ENCODE measurements at regions not wholly inside any gene's neighbourhood (a gene's known extent, or its start where the extent isn't known, plus 50 kb on each side); places are given as distances from the start of the nearest gene placed in this dataset.
"Not testable (repeated sequence)": the region's sequence is repeated elsewhere in the genome, so short reads cannot be mapped to it uniquely, and the experiment has no call there.

GRCh38 chr5:107735558-107735957 lies 64.8 kb upstream of the EFNA5 start:
- no peak overlapping the region for H3K4me3 ChIP-seq (ENCODE audit: control insufficient read depth, low read depth, low read length)
- no peak for DNase-seq (ENCODE audit: low read depth)
- no peak for TF ChIP-seq CTCF (IDR thresholded peaks at IDR 0.05; ENCODE audit: control insufficient read depth, insufficient read depth, low read depth, low read length, missing control alignments)

GRCh38 chr5:107726896-107727295 lies 56.2 kb upstream of the EFNA5 start:
- H3K4me3 ChIP-seq (ENCODE audit: control insufficient read depth, low read depth, low read length), result no peak overlapping the region
- no peak for TF ChIP-seq CTCF (IDR thresholded peaks at IDR 0.05; ENCODE audit: control insufficient read depth, insufficient read depth, low read depth, low read length, missing control alignments)
- DNase-seq (ENCODE audit: low read depth), result no peak

- DNase-seq (ENCODE audit: low read depth), result no peak
- TF ChIP-seq CTCF (IDR thresholded peaks at IDR 0.05; ENCODE audit: control insufficient read depth, insufficient read depth, low read depth, low read length, missing control alignments), result no peak
- H3K4me3 ChIP-seq (ENCODE audit: control insufficient read depth, low read depth, low read length), result no peak overlapping the region
Measured at GRCh38 chr5:107724642-107725041, 53.9 kb upstream of the EFNA5 start.

GRCh38 chr5:107721241-107721640 lies 50.5 kb upstream of the EFNA5 start:
- not testable (repeated sequence) for DNase-seq (ENCODE audit: low read depth); H3K4me3 ChIP-seq (ENCODE audit: control insufficient read depth, low read depth, low read length)
